Breast epithelium (tissue), 3 donors: ENCODE measurements at regions not wholly inside any gene's neighbourhood (a gene's known extent, or its start where the extent isn't known, plus 50 kb on each side); places are given as distances from the start of the nearest gene placed in this dataset.

Experiments used
- POLR2A ChIP-seq: fragments of 450-650 bp; IDR thresholded peaks from one replicate; pipeline ENCODE4 v1.6.1; 2016; ENCODE audit warnings: antibody characterized with exemption, mild to moderate bottlenecking, moderate library complexity
- POLR2AphosphoS5 ChIP-seq, 3 donors: sonication (generic); formaldehyde crosslinking; IDR thresholded peaks; one replicate each; pipeline ENCODE4 v1.6.1; 2017; ENCODE audit warnings: antibody characterized with exemption in 3 of 3
- TF ChIP-seq, protein P1 (sequence below), 3 donors: fragments of 450-650 bp; IDR thresholded peaks; one replicate each; pipeline ENCODE4 v1.5.1; 2016 to 2017; ENCODE audit warnings: antibody characterized with exemption in 3 of 3, mild to moderate bottlenecking in 3 of 3, moderate library complexity in 3 of 3

DNA sequence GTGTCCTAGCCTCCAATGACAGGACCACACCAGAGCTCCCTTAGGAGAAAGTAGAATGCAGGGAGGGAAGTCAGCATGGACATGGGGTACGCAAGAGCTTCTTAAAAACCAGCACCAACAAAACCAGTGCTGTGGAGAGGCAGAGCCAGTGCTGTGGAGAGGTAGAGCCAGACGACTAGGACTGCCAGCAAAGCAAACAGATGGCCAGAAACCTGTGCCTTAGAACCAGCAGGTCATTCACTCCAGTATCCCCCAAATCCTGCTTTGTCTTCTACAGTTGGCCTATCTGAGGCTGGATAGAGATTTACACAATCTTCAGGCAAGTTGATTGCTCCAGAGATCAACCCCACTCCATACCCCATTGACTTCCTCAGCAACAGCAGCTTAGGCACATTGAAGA, 459.9 kb upstream of the CAMK1G start:
- TF ChIP-seq POLR2A (no peak), POLR2AphosphoS5 (IDR thresholded peaks at IDR 0.05) (no peak)
- TF ChIP-seq, protein P1, sequence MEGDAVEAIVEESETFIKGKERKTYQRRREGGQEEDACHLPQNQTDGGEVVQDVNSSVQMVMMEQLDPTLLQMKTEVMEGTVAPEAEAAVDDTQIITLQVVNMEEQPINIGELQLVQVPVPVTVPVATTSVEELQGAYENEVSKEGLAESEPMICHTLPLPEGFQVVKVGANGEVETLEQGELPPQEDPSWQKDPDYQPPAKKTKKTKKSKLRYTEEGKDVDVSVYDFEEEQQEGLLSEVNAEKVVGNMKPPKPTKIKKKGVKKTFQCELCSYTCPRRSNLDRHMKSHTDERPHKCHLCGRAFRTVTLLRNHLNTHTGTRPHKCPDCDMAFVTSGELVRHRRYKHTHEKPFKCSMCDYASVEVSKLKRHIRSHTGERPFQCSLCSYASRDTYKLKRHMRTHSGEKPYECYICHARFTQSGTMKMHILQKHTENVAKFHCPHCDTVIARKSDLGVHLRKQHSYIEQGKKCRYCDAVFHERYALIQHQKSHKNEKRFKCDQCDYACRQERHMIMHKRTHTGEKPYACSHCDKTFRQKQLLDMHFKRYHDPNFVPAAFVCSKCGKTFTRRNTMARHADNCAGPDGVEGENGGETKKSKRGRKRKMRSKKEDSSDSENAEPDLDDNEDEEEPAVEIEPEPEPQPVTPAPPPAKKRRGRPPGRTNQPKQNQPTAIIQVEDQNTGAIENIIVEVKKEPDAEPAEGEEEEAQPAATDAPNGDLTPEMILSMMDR (IDR thresholded peaks at IDR 0.05) = no peak
